ENCODE measurements at regions not wholly inside any gene's neighbourhood (a gene's known extent, or its start where the extent isn't known, plus 50 kb on each side); places are given as distances from the start of the nearest gene placed in this dataset.

- no peak overlapping the region for H3K4me3 ChIP-seq (ENCODE audit: severe bottlenecking)
- H3K4me1 ChIP-seq (ENCODE audit: insufficient read depth, poor library complexity, severe bottlenecking), result no peaks in the 10 kb centered on the region
- H3K27ac ChIP-seq (ENCODE audit: poor library complexity, severe bottlenecking), result no peak overlapping the region
- DNase-seq (ENCODE audit: low spot score), result no peak
- H3K36me3 ChIP-seq (ENCODE audit: low read depth), result no peaks in the 10 kb centered on the region
- ATAC-seq (ENCODE audit: low read depth), result no peak
- peaks cover 20% of the 10 kb centered on the region for H3K27me3 ChIP-seq (ENCODE audit: insufficient read depth, poor library complexity, severe bottlenecking)
- no peaks in the 10 kb centered on the region for H3K9me3 ChIP-seq (ENCODE audit: severe bottlenecking)
- TF ChIP-seq CTCF (IDR thresholded peaks at IDR 0.05; ENCODE audit: poor library complexity, severe bottlenecking), result no peak
These were observed 362.4 kb upstream of the CDH6 start for GRCh38 chr5:30831123-30831522.

GRCh38 chr5:30811298-30811697, 382.2 kb upstream of the CDH6 start:
- Histone ChIP-seq H3K27ac (ENCODE audit: poor library complexity, severe bottlenecking) (no peak overlapping the region), H3K4me3 (ENCODE audit: severe bottlenecking) (no peak overlapping the region), H3K9me3 (ENCODE audit: severe bottlenecking) (no peaks in the 10 kb centered on the region), H3K4me1 (ENCODE audit: insufficient read depth, poor library complexity, severe bottlenecking) (no peaks in the 10 kb centered on the region), H3K36me3 (ENCODE audit: low read depth) (no peaks in the 10 kb centered on the region), H3K27me3 (ENCODE audit: insufficient read depth, poor library complexity, severe bottlenecking) (no peaks in the 10 kb centered on the region)
- no peak for TF ChIP-seq CTCF (IDR thresholded peaks at IDR 0.05; ENCODE audit: poor library complexity, severe bottlenecking)
- ATAC-seq (ENCODE audit: low read depth), result no peak
- no peak for DNase-seq (ENCODE audit: low spot score)

GRCh38 chr5:30809933-30810332, 383.6 kb upstream of the CDH6 start:
- ATAC-seq (ENCODE audit: low read depth) (no peak), DNase-seq (ENCODE audit: low spot score) (no peak)
- no peak overlapping the region for H3K4me3 ChIP-seq (ENCODE audit: severe bottlenecking)
- H3K9me3 ChIP-seq (ENCODE audit: severe bottlenecking), result no peaks in the 10 kb centered on the region
- H3K4me1 ChIP-seq (ENCODE audit: insufficient read depth, poor library complexity, severe bottlenecking), result no peaks in the 10 kb centered on the region
- H3K36me3 ChIP-seq (ENCODE audit: low read depth), result no peaks in the 10 kb centered on the region
- no peaks in the 10 kb centered on the region for H3K27me3 ChIP-seq (ENCODE audit: insufficient read depth, poor library complexity, severe bottlenecking)
- H3K27ac ChIP-seq (ENCODE audit: poor library complexity, severe bottlenecking), result no peak overlapping the region
- no peak for TF ChIP-seq CTCF (IDR thresholded peaks at IDR 0.05; ENCODE audit: poor library complexity, severe bottlenecking)

- no peak for ATAC-seq (ENCODE audit: low read depth)
- TF ChIP-seq CTCF (IDR thresholded peaks at IDR 0.05; ENCODE audit: poor library complexity, severe bottlenecking), result no peak
These were observed 384.5 kb upstream of the CDH6 start for GRCh38 chr5:30808996-30809395.

GRCh38 chr5:30804739-30805505, 388.6 kb upstream of the CDH6 start:
- no peak for DNase-seq (ENCODE audit: low spot score)
- no peaks in the 10 kb centered on the region for H3K4me1 ChIP-seq (ENCODE audit: insufficient read depth, poor library complexity, severe bottlenecking)
- no peak for TF ChIP-seq CTCF (IDR thresholded peaks at IDR 0.05; ENCODE audit: poor library complexity, severe bottlenecking)
- H3K27ac ChIP-seq (ENCODE audit: poor library complexity, severe bottlenecking), result no peak overlapping the region
- H3K4me3 ChIP-seq (ENCODE audit: severe bottlenecking), result no peak overlapping the region
- H3K27me3 ChIP-seq (ENCODE audit: insufficient read depth, poor library complexity, severe bottlenecking), result peaks cover 5% of the 10 kb centered on the region
- H3K36me3 ChIP-seq (ENCODE audit: low read depth), result no peaks in the 10 kb centered on the region
- ATAC-seq (ENCODE audit: low read depth), result no peak
- no peaks in the 10 kb centered on the region for H3K9me3 ChIP-seq (ENCODE audit: severe bottlenecking)

More at GRCh38 chr5:30808996-30809395, 384.5 kb upstream of the CDH6 start:
- no peaks in the 10 kb centered on the region for H3K27me3 ChIP-seq (ENCODE audit: insufficient read depth, poor library complexity, severe bottlenecking)
- H3K27ac ChIP-seq (ENCODE audit: poor library complexity, severe bottlenecking), result no peak overlapping the region
- no peaks in the 10 kb centered on the region for H3K36me3 ChIP-seq (ENCODE audit: low read depth)
- no peaks in the 10 kb centered on the region for H3K4me1 ChIP-seq (ENCODE audit: insufficient read depth, poor library complexity, severe bottlenecking)
- H3K4me3 ChIP-seq (ENCODE audit: severe bottlenecking), result no peak overlapping the region
- H3K9me3 ChIP-seq (ENCODE audit: severe bottlenecking), result no peaks in the 10 kb centered on the region
- no peak for DNase-seq (ENCODE audit: low spot score)
